Lower leg skin (tissue), 3 donors: ENCODE measurements at regions not wholly inside any gene's neighbourhood (a gene's known extent, or its start where the extent isn't known, plus 50 kb on each side); places are given as distances from the start of the nearest gene placed in this dataset.

Experiments
- POLR2A ChIP-seq, 2 donors: fragments of 450-650 bp; IDR thresholded peaks; one replicate each; pipeline ENCODE4 v1.6.1; 2016 to 2017; ENCODE audit warnings: antibody characterized with exemption in 2 of 2, mild to moderate bottlenecking in 1 of 2, moderate library complexity in 1 of 2
- TF ChIP-seq, protein P1 (sequence below), 3 donors: fragments of 450-650 bp; IDR thresholded peaks; one replicate each; pipeline ENCODE4 v1.5.1; 2016; ENCODE audit warnings: antibody characterized with exemption in 3 of 3, mild to moderate bottlenecking in 3 of 3, moderate library complexity in 2 of 3

DNA sequence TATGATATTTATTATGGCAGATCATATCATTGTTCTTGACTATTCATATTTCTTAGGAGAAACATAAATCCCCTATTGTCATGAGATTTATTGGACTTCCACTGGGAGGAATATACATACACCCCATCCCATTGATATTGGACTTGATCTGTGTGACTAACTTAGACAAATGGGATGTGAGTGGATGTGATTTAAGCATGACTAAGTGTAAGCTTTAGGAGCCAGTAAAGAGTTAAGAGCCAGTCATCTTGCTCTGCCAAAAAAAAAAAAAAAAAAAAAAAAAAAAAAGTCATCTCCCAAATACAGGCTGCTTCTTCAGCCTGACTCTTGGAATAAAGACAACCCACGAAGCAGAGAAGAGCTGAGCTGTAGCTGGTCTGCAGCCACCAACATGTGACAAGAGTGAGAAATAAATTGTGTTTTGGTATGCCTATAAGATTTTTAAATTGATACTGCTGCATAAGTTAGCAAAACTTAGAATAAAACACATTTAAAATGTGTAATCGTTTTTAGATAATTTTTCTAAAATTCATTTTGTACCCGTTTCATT, 595.0 kb upstream of the LRRC4C start:
- TF ChIP-seq POLR2A (IDR thresholded peaks at IDR 0.05) = no peak
- TF ChIP-seq, protein P1, sequence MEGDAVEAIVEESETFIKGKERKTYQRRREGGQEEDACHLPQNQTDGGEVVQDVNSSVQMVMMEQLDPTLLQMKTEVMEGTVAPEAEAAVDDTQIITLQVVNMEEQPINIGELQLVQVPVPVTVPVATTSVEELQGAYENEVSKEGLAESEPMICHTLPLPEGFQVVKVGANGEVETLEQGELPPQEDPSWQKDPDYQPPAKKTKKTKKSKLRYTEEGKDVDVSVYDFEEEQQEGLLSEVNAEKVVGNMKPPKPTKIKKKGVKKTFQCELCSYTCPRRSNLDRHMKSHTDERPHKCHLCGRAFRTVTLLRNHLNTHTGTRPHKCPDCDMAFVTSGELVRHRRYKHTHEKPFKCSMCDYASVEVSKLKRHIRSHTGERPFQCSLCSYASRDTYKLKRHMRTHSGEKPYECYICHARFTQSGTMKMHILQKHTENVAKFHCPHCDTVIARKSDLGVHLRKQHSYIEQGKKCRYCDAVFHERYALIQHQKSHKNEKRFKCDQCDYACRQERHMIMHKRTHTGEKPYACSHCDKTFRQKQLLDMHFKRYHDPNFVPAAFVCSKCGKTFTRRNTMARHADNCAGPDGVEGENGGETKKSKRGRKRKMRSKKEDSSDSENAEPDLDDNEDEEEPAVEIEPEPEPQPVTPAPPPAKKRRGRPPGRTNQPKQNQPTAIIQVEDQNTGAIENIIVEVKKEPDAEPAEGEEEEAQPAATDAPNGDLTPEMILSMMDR (IDR thresholded peaks at IDR 0.05) = no peak
